Stimulated activated CD8-positive, alpha-beta memory T cell treated with anti-CD3 and anti-CD28 coated beads, Interleukin-15, amount 100 ng/mL, for 48 hours (primary cell): ENCODE measurements at regions not wholly inside any gene's neighbourhood (a gene's known extent, or its start where the extent isn't known, plus 50 kb on each side); places are given as distances from the start of the nearest gene placed in this dataset.
"Not testable (repeated sequence)": the region's sequence is repeated elsewhere in the genome, so short reads cannot be mapped to it uniquely, and the experiment has no call there.

Source experiments
- DNase-seq, 2 donors: peaks; one replicate each; pipeline ENCODE4 v3.0.0-alpha.2; 2020; ENCODE audit warnings: low read depth in 2 of 2

- no peak for DNase-seq
Observed at GRCh38 chr10:9898633-9899395, 1118.9 kb upstream of the CELF2 start.

DNA sequence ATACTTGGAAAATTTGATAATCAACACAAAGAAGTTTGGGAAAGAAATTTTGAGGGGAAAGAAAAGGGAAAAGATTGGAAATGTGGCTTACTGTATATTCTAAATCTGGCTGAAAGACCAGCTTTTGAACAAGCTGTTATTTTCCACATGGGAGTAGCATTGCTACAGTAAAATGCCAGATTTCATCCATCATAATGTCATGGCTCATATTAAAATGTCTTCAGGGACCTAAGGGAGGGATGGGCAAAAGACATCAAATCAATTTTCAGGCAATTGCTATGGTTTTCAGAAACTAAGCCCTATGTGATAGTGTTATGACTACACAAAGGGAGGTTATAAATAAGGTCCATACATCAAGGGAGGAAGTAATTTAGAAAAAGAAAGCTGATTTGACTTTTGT lies 1116.9 kb upstream of the CELF2 start:
- DNase-seq: no peak

- DNase-seq: no peak
Observed at GRCh38 chr10:9901971-9902370, 1115.7 kb upstream of the CELF2 start.

- DNase-seq: no peak
Observed at GRCh38 chr10:9910446-9910845, 1107.2 kb upstream of the CELF2 start.

- no peak for DNase-seq
Observed at GRCh38 chr10:9911488-9911887, 1106.2 kb upstream of the CELF2 start.

- DNase-seq: no peak
Observed at GRCh38 chr10:9913876-9914514, 1103.7 kb upstream of the CELF2 start.

DNA sequence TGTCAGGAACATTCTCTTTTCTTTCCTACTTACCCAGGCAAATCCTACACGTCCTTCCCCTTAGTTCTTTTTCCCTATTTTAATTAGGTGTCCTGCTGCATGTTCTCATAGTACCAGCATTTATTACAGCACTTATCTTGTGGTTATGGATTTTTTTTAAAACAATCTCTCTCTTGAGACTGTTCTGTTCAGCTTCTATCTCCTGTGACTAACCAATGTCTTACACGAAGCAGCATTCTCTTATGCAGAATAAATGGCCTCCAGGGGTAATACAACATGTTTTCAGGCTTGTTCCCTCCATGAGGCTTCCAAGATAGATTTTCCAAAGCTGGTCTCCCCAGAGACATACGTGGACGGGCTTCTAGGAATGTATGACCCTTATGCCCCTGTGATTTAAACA lies 1096.1 kb upstream of the CELF2 start:
- no peak for DNase-seq

DNA sequence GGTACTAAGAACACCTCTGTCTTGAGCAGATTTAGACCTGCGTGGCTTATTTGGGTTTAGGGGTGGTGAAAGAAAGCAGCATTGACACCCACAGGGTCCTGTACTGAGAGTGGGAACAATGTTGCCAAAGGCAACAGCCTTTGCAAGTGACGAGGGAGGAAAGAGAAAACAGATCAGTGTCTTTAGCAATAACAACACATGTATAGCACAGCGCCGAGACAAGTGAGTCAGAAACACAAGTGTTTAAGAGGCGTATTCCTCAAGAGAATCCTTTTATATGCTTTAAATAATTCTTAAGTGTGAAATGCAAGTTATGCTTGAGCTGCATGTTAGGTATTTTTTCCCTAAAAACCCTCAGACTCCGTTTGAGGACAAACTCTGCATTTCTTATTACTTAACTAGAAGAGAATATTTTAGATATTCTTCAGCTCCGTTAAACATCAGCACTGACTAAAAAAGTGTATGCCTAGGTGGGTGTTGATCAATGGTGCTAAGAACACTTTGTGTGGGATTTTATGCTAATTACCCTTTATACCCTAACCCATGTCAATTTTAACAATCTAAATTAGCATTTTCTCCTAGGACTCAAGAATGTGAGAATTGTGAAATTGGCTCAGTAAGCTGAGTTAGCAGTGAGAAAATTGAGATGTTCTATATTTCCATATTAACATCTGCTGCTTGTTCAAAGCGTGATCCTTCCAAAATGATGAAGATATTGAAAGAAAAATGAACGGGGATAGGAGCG lies 1095.4 kb upstream of the CELF2 start:
- DNase-seq: no peak

- DNase-seq: no peak
Observed at GRCh38 chr10:9926003-9926402, 1091.7 kb upstream of the CELF2 start.

DNA sequence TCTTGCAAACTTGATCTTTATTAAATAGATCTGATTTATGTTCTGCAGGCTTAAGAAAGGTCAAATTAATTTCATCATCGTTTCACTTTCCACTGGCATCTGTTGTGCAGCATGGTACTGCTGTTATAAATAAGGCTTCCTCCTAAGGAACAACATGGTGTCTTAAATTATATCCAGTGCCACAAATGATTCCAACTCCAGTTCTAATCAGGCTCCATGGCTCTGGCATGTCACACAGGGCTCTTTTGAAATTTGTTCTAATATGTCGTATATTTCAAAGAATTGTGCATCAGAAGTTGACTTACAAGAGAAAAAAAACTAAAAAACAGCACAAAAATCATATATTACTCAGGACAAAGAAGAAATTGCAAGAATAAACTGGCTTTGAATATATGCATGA lies 1090.8 kb upstream of the CELF2 start:
- no peak for DNase-seq

- DNase-seq: no peak
Observed at GRCh38 chr10:9939716-9940115, 1078.0 kb upstream of the CELF2 start.

DNA sequence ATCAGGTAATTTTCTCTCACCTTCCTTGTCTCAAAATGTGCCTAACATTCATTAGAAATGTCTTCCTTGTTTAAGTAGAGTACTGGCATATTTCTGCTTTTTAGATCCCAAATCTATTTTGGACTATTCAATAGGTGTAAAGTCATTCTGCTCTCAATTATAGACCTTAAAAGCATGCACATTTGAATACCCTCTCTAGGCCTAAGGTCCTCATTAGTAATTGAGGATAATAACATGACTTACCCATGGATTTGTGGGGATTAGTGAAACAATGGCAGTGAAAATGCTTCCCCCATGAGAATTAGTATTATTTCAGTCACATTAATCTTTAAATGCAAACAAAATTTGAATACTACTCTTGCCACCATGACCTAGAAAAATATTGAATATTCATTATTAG lies 1073.0 kb upstream of the CELF2 start:
- DNase-seq: no peak

GRCh38 chr10:9950070-9950469 lies 1067.6 kb upstream of the CELF2 start:
- no peak for DNase-seq

- DNase-seq: no peak
Observed at GRCh38 chr10:9951481-9952257, 1066.0 kb upstream of the CELF2 start.

GRCh38 chr10:9957351-9957750 lies 1060.3 kb upstream of the CELF2 start:
- DNase-seq: no peak

GRCh38 chr10:9957876-9958275 lies 1059.8 kb upstream of the CELF2 start:
- not testable (repeated sequence) for DNase-seq

GRCh38 chr10:9965341-9965740 lies 1052.3 kb upstream of the CELF2 start:
- no peak for DNase-seq

DNA sequence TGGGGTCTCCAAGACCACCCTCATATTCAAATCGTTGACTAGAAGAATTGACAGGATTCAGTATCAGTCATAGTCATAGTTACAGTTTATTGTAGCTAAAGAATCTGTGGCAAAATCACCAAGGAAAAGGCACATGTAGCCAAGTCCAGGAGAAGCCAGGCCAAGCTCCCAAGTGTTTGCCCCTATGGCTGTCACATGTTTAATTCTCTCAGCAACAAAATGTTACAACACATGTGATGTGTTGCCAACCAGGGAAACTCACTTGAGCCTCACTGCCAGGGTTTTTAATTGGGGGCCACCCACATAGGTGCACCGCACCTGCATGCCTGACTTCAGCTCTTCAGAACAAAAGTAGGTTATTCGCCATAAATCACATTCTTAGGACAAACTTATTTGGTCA lies 1030.9 kb upstream of the CELF2 start:
- no peak for DNase-seq

GRCh38 chr10:9987197-9987596 lies 1030.5 kb upstream of the CELF2 start:
- no peak for DNase-seq

DNA sequence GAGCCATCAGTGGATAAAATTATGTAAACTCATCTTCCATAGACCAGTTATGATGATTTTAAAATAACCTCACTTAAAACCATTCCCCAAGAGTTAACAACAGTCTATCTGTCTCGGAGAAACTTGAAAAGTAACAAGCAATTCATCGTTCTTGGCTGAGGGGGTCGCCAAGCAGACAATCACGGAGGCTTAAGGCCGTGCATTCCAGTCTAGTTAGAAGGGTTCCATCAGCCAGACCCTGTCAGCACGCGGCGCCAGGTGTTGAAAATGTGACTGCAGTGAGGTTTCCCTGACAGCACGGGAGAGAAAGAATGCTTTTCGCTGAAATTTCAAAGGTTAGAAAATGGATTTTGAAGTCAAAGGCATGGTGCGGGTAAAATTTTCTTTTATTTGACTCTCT lies 1025.0 kb upstream of the CELF2 start:
- DNase-seq: no peak

DNA sequence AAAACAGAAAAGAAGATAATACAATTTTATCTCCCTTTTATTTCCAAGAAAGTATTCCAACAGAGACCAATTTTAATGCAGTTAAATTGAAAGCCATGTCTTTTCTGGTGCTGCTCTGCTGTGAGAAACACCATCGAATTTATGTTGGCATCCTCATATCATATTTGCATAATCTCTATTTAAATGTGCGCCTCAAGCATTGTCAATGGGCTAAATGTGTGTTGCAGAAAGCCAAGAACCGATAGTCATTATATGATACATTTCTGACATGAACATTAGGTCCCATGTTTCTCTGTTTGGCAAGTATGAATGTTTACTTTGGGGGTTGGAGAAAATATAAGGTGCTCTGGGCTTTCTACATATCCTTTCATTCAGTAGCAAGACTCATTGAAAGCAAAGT lies 1023.5 kb upstream of the CELF2 start:
- DNase-seq: no peak

DNA sequence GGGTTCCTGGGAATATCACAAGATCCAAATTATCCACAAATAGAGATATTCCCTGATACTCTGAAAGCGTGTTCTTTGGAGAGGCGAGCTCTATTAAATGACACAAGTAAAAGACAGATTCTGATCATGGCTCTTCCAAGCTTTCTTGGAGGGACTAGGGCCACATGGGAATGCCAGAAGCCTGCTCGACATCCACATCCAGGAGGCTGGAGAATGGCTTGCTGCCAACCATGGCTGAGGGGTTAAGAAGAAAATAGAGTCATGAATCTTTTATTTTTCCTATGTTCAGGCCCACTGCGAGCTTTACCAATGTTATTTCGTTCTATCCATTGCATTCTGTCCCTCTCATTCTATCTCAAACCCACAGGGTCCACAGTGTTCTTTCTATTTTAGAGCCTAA lies 1018.0 kb upstream of the CELF2 start:
- DNase-seq: no peak
